GM18505 (cell line): ENCODE measurements at regions not wholly inside any gene's neighbourhood (a gene's known extent, or its start where the extent isn't known, plus 50 kb on each side); places are given as distances from the start of the nearest gene placed in this dataset.

Experiments
- ATAC-seq: cut with Tn5 transposase; IDR thresholded peaks from one replicate; pipeline ENCODE4 v1.9.1; 2021; ENCODE audit not compliant: unreplicated experiment
- POLR2A ChIP-seq: IDR thresholded peaks from 4 replicates; pipeline ENCODE4 v1.6.1; 2011; ENCODE audit warnings: borderline replicate concordance; ENCODE audit not compliant: insufficient read depth, insufficient read length; ENCODE audit errors: extremely low read depth

DNA sequence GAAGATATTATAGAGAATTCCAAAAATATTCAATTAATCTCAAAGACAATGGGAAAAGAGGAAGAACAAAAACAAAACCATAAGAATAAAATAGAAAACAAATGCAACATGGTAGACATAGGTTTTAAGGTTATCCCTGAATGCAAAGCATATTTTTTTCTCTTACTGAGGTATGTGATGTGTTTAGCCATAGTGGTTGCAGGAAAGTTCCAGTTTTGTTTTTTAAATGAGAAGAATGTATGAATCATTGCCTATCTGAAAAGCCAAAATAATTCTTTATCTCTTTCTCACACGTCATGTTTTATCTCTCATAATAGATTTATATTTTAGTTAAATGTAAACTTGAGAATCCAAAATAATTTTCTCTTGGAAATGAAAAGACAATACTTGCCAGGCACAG, 2591.7 kb upstream of the PCDH20 start:
- no peak for TF ChIP-seq POLR2A
- no peak for ATAC-seq

DNA sequence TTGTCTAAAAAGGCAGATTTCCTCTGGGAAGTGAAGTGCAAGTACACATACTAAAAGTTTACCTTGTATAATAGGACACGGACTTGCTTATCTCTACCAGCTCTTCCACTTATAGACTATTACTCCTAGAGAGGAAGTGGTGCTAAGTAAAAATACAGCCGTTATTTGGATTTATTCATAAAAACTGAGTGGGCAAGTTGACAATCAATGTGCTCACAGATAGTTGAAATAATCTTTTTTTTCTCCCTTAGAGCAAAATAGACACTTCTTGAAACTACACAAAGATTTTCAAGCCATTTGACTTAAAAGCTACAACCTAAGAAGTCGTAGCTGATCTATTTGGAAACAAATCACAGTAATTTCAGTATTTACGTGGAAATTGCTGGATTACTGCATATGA, 2584.7 kb upstream of the PCDH20 start:
- ATAC-seq: no peak
- no peak for TF ChIP-seq POLR2A

DNA sequence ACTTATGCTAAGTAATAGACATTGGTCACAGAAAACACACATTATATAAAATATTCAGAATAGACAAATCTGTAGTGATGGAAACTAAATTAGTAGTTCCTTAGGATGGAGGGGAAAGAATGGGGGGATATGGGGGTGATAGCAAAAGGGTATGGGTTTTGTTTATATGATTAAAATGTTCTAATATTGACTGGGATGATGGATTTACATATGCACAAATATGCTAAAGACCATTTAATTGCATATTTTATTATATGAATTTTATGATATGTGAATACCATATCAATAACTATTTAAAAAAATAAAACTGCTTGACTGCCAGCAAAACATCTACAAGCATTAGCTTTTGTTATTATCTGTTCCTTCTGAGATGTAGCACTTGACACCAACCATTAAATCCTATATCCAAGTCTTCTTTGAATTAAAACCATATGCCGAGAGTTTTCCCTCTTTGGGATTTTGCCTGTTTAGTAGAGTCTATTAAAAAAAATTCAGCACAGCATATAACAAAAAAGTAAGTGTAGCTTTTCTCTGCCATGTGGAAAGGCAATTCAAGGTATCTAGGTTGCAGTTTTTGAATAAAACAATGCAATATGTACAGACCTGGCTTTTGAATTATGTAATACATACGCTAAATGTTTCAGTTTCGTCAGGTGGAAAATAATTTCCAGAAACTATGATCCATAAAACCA, 2584.1 kb upstream of the PCDH20 start:
- TF ChIP-seq POLR2A: no peak
- no peak for ATAC-seq

DNA sequence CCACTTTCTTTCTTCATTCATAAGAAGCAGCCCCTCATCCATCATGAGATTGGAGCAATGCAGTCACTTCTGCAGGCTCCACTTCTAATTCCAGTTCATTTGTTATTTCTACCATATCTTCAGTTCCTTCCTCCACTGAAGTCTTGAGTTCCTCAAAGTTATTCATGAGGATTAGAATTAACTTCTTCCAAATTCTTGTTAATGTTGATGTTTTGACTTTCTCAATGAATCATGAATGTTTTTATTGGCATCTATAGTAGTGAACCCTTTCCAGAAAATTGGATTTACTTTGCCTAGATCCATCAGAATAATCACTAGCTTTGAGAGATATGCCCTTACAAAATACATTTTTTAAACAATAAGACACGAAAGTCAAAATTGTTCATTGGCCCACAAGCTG, 2567.7 kb upstream of the PCDH20 start:
- ATAC-seq: no peak
- TF ChIP-seq POLR2A: no peak

DNA sequence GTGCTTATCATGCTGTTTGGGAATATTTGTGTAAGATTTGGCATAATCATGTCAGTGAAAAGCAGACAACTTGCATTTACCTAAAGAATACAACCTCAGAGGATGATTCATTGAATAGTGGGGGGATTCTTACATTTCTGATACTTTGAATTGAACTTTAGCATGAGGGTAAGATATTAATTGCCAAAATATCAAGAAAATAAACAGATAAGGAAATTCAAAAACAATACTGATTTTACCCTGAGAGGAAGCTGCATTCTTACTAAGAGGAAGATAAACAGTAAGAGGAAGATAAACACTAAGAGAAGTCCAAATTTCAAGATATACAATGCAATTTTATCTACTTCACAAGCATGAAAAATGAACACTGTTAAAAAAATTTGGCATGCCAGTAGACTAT, 2564.3 kb upstream of the PCDH20 start:
- TF ChIP-seq POLR2A: no peak
- ATAC-seq: no peak

DNA sequence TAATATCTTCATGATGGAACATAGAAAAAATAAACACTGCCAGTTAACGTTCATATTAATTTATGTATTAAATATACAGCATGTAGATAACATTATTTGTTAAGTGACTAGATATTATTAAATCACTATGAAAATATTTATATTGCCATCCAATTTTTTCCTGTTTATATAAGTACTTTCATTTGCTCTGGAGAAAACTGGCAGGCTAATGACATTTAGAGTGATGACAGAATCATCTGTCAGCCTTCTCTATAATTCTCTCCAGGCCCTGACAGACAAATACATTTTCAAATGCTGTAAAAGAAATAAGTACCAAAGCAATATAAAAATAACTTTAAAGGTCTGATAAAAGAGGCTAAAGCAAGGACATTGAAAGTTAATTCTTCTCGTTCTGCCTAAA, 2556.7 kb upstream of the PCDH20 start:
- no peak for ATAC-seq
- no peak for TF ChIP-seq POLR2A

DNA sequence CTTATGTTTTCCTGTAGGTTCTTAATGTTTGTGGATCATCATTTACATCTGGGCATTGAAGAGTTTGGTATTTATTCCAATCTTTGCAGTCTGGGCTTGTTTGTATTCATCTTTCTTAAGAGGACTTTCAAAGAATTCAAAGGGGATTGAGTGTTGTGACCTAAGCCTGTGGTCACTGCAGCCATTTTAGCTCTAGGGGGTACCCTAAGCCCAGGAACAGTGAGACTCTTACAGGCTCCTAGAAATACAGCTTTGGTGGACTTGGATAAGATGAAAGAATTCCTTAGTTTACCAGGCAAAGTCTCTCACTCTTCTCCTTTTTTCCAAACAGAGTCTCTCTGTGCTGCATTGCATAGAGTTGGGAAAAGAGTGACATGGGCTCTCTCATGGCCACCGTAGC, 2539.0 kb upstream of the PCDH20 start:
- ATAC-seq: no peak
- TF ChIP-seq POLR2A: no peak

DNA sequence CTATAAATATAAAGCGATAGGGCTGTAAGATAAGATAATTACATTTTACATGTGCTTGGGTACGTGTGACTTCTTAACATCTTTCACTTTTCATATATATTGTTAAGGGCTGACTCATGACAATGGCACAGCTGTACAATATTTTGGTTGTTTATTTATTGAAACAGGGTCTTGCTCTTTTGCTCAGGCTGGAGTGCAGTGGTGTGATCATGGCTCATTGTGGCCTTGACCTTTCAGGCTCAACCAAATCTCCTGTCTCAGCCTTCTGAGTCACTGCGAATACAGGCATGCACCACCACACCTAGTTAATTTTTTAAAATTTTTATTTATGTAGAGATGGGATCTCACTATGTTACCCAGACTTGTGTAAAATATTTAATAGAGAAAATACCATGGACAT, 2532.4 kb upstream of the PCDH20 start:
- no peak for ATAC-seq
- TF ChIP-seq POLR2A: no peak

DNA sequence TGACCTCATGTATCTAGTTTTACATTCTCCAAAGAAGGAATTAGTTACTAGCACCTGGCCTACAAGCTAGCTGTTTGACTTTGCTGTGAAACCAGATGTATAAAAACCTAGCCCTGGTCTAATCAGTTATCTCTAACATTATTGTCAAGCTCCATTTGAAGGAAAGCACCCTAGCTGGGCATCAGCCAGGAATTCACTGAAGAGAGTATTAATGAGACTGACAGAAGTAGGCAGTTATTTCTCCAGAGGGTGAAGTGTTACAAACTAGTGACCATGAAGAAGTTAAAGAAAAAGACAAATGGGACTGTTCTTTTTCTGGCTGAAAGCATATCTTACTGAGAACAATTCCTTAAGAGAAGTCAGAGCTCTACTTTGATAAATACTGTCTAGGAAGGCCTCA, 2529.3 kb upstream of the PCDH20 start:
- TF ChIP-seq POLR2A: no peak
- ATAC-seq: no peak

DNA sequence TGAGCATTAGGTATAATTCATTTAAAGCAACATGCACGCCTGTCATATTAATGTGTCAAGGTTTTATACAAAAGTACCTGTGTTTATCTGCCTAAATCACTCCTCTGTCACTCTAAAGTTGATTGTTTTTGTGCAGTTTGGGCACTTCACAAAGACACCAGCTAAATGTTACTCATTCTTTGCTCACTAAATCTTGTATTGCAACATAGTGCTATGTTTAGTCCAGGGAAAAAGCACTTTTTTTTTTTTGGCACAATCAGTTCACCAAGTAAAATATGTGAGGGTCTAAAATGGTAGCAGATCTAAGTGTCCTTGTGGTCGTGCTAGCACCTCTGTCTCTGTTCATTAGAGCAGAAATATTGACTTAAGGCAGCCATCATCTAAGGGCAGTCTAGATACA, 2526.7 kb upstream of the PCDH20 start:
- ATAC-seq: no peak
- TF ChIP-seq POLR2A: no peak

DNA sequence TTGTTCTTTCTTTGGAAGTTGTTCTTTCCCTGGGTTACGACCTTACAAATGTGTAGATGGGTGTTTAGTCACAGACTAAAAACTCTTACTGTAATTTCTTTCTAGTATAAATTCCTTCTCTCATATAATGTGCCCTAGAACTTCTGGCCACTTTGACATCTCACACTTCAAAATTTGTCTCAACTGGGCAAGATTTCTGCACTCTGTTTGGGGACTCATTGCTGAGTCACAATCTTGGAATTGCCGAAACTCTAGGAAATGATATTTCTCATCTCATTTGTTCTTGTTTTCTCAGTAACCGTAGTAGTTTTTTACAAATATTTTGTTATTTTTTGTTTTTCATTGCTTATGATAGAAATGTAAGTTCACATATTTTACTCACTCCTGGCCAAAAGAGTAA, 2523.2 kb upstream of the PCDH20 start:
- TF ChIP-seq POLR2A: no peak
- ATAC-seq: no peak

DNA sequence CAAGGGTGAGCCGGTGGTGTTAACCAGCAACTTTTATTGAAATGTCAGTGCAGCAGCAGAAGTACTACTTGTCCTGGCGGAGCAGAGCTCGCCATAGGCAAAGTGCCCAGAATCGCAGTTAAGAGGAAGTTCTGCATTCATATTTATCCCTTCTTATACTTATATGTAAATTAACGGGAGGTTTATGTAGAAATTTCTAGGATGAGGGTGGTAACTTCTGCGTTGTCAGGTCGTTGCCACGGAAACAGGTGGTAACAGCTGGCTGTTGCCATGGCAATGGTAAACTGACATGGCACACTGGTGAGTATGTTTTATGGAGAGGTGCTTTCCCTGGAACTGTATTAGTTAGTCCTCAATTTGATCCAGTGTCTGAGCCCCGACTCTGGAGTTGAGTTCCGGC, 2494.9 kb upstream of the PCDH20 start:
- no peak for TF ChIP-seq POLR2A
- no peak for ATAC-seq

DNA sequence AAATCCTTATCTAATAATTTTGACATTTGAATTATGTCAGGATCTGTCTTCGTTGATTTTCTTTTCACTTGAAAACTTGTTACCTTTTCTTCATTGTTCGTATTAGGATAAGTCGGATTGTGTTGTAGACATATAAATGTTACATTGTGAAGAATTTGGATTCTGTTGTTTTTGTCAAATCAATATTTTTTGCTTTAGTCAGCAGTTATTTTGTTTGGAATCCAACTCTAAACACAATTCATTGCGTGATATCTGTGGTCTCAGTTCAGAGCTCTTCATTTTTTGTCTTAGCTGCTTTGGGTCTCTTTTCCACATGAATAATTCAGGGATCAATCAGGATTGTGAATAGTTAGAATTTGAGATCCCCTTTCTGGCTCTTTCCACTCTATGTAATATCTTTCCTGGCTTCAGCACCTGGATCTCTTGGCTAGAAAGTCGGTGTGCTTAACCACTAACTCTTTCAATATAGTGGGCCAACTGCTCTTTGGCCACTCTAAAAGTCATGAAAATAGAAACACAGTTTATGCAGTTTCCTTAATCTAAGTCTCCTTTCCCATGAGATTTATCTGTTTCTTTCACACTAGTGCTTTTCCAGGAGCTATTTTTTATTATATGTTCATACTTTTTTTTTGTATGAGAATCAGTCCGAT, 2494.2 kb upstream of the PCDH20 start:
- no peak for ATAC-seq
- TF ChIP-seq POLR2A: no peak

DNA sequence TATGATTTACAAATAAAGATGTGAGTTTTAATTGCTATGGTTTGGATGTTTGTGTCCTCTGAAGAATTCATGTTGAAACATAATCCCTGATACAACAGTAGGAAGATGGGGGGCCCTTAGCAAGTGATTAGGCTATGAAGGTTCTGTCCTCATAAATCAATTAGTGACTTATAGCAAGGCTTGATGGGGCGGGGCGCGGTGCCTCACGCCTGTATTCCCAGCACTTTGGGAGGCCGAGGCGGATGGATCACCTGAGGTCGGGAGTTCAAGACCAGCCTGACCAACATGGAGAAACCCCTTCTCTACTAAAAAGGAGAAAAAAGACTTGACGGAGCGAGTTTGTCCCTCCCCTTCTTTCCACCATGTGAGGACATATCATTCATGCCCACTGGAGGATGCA, 2486.5 kb upstream of the PCDH20 start:
- no peak for TF ChIP-seq POLR2A

DNA sequence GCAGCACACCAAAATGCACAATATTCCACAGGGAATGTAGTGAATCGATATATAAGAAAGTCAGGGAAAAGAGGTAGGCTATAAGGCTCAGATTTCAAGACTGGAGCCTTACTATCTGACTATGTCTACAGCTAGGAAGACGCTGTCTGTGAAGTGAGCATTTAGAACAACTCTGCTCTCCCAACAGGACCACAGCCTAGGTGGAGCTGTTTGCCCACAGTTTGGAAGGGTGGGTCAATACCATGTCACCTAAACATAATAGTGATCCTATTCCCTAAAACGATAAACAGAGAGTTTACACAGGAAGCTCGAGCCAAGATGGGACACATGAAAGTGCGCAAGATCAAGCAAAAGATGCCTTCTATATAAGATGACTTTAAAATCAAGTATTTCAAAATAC, 2486.0 kb upstream of the PCDH20 start:
- no peak for TF ChIP-seq POLR2A
- no peak for ATAC-seq

More for the DNA sequence above, 2486.5 kb upstream of the PCDH20 start:
- ATAC-seq: no peak

DNA sequence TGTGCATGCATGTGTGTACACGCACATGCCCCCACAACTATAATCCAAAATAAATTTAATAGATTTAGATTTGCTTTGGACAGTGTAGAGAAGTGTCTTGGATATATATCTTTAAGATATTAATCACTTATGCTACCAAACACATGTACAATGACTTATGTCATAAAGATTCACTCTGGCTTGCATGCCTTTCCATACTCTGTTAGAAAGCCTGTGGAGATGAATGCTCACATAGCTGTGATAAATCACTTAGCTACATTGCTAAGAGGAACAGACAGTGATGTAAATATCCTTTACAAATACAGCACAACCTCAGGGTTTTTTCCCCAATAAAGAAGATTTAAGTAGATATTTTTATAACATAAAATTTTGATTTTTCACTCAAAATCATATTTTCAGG, 2484.8 kb upstream of the PCDH20 start:
- no peak for ATAC-seq
- TF ChIP-seq POLR2A: no peak

DNA sequence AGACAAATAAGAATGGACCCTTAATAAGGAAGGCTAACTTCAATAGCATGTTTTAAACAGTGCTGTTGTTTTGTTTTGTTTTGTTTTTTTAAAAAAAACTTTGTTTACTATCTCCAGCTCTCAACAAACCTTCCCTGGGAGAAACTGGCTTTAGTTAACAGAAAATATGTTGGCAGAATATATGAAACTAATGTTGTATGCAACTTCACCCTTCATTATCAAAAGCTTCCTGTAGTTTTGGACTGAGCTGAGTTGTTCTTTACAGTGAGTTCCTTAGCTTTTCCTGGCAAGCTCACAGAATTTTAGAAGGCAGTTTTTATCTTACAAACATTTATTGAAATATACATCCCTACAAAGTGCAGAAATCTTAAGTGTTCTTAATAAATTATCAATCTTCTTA, 2480.7 kb upstream of the PCDH20 start:
- no peak for ATAC-seq
- TF ChIP-seq POLR2A: no peak
